ENCODE measurements at regions not wholly inside any gene's neighbourhood (a gene's known extent, or its start where the extent isn't known, plus 50 kb on each side); places are given as distances from the start of the nearest gene placed in this dataset.
"Not testable (repeated sequence)": the region's sequence is repeated elsewhere in the genome, so short reads cannot be mapped to it uniquely, and the experiment has no call there.

DNA sequence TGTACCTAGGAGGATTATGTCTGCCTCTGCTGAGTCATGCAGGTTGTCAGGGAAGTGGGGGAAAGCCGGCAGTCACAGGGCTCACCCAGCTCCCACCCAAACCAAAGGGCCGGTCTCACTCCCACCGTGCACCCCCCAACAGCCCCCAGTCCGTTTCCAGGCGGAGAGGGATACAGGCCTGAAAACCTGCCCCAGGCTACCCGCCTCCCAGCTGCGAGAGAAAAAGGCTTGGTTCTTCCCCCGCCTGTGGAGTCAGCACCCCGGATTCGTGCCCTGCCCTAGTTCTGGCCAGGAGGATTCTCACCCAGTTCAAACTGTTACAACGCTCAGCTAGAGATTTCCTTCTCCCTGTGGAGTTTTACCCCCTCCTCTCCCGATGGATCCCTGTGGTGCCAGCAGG, 323.6 kb upstream of the ZFP42 start:
- not testable (repeated sequence) for TF ChIP-seq EZH2phosphoT487 (IDR thresholded peaks at IDR 0.05; ENCODE audit: low read depth, severe bottlenecking, unreplicated experiment); EZH2 (IDR thresholded peaks at IDR 0.05; ENCODE audit: borderline replicate concordance)
- TF ChIP-seq, protein P1, sequence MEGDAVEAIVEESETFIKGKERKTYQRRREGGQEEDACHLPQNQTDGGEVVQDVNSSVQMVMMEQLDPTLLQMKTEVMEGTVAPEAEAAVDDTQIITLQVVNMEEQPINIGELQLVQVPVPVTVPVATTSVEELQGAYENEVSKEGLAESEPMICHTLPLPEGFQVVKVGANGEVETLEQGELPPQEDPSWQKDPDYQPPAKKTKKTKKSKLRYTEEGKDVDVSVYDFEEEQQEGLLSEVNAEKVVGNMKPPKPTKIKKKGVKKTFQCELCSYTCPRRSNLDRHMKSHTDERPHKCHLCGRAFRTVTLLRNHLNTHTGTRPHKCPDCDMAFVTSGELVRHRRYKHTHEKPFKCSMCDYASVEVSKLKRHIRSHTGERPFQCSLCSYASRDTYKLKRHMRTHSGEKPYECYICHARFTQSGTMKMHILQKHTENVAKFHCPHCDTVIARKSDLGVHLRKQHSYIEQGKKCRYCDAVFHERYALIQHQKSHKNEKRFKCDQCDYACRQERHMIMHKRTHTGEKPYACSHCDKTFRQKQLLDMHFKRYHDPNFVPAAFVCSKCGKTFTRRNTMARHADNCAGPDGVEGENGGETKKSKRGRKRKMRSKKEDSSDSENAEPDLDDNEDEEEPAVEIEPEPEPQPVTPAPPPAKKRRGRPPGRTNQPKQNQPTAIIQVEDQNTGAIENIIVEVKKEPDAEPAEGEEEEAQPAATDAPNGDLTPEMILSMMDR (IDR thresholded peaks at IDR 0.05; ENCODE audit: poor library complexity), result not testable (repeated sequence)

Data from hepatocyte (in vitro differentiated cells).